GM18517 (cell line): ENCODE measurements at regions not wholly inside any gene's neighbourhood (a gene's known extent, or its start where the extent isn't known, plus 50 kb on each side); places are given as distances from the start of the nearest gene placed in this dataset.

Source experiments
- ATAC-seq: cut with Tn5 transposase; IDR thresholded peaks from one replicate; pipeline ENCODE4 v1.9.1; 2021; ENCODE audit warnings: mild to moderate bottlenecking, moderate library complexity; ENCODE audit not compliant: unreplicated experiment

DNA sequence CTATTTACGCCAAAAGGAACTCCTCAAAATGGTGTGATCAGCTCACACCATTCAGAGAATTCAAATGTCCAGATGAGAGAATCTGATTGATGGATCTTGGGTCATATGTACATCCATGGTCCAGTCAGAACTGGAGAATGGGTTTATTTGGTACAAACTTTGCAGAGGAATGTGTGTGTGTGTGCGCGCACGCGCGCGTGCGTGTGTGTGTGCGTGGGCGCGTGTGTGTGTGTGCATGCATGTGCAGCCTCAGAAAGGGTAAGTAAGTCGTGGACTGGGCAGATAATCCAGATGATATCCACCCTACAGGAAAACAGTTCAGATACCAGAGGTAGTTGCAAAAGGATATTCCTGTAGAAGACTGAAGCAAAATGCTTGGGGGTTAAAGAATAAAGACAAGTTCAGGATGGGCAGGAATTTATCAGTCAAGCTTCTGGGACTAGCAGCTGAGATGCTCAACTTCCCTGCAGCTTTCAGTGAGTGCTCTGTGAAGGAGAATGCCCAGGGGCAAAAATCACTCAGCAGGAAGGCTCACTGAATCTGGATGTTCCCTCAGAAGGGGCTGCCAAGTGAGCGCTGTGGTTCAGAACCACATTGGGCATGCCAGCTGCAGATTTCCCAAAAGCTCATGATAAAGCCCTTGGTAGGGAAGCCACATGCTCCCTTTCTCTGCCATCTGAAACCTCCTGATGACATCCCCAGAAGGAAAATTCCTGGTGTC lies 440.5 kb upstream of the SGCD start:
- no peak for ATAC-seq

GRCh38 chr5:155895484-155895883 lies 431.5 kb upstream of the SGCD start:
- no peak for ATAC-seq

- ATAC-seq = no peak
These were observed 429.2 kb upstream of the SGCD start for GRCh38 chr5:155897761-155898160.

DNA sequence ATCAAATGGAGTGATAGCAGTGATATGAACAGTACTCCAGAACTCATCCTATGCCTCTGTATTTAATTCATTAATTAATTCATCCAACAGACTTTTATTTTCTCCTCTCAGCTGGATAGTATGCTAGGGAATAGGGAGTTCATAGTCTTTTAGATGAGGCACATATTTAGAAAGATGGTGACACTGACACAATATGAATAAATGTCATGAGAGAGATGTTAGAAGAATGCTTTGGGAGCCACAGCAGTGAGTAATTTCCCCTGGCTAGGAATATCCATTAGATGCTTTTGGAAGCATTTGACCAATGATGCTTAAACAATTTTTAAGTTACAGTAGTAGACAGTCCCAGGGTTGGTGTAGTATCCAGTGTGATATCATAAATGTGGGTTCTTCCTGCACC lies 428.7 kb upstream of the SGCD start:
- no peak for ATAC-seq

GRCh38 chr5:155903791-155904190 lies 423.2 kb upstream of the SGCD start:
- ATAC-seq = no peak

GRCh38 chr5:155905364-155905763 lies 421.6 kb upstream of the SGCD start:
- no peak for ATAC-seq

GRCh38 chr5:155906046-155906445 lies 420.9 kb upstream of the SGCD start:
- ATAC-seq = no peak

- no peak for ATAC-seq
These were observed 418.4 kb upstream of the SGCD start for GRCh38 chr5:155908543-155908942.

DNA sequence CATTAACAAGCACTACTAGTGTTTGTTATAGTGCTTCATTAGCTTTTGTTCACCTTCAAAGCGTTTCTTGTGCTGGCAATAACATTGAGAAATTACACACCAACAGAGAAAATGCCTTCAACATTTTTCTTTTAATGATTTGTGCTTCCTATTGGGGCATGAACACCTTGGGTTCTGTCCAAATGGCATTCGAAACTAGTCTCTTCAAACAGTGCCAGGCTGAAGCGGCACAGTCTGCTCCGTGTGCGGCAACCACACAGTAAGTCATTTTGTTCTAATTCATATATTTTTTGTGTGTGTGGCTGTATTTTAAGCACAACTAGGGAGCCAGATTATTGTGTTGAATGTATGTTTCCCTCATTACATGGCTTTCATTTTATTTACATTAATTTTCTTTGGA lies 414.7 kb upstream of the SGCD start:
- ATAC-seq = no peak

DNA sequence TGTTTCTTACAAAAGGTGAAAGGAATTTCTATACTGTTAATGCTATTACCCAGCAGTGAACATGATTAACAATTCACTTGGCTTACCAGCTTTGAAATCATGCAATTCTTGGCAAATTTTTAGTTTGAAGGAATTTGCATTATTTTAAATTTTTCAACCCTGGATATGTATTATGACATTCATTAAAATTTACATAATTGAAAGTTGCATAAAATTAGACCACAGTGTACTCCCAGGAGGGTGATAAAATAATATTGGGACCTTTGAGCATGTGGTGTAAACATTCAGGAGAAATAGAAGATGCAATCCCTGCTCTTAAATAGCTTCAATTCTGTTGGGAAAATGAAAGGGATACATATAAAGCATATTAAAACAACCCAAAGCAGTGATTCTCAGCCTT lies 412.2 kb upstream of the SGCD start:
- no peak for ATAC-seq

GRCh38 chr5:155915601-155916000 lies 411.4 kb upstream of the SGCD start:
- no peak for ATAC-seq

DNA sequence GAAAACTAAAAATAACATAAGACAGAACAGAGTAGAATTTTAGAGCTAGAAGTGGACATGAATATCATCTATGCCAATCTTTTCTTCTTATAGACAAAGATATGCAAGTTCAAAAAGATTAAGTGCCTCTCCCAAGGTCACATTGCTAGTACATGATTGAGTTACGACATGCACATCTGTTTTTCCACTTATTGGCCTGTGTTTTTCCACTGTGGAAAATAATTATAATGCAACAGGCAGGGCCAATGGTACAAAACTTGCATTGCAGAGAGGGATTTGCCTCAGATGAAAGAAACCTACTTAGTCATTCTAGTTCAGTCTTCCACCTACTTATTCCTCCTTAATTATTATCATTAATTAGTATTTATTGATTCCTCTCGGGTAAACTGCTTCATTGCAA lies 407.8 kb upstream of the SGCD start:
- no peak for ATAC-seq

- no peak for ATAC-seq
These were observed 407.2 kb upstream of the SGCD start for GRCh38 chr5:155919725-155920124.

GRCh38 chr5:155921621-155922020 lies 405.3 kb upstream of the SGCD start:
- no peak for ATAC-seq

DNA sequence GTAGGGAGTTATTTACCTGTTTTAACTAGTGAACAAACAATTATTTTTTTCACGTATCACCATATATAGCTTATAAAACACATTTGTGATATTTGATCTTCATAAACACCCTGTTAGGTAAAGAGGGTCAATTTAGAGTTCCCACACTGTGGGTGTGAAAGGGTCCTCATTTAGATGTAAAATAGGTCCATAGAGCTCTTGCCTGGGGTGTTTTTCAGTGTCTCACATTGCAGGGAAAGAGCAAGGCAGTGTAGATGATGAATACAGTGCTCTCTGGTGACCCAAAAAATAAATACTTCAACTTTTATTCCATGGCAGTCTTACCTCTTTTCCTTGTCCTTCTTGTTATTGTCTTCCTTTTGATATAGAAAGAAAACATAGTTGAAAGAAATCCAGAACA lies 403.2 kb upstream of the SGCD start:
- ATAC-seq = no peak

GRCh38 chr5:155926031-155926430 lies 400.9 kb upstream of the SGCD start:
- no peak for ATAC-seq

DNA sequence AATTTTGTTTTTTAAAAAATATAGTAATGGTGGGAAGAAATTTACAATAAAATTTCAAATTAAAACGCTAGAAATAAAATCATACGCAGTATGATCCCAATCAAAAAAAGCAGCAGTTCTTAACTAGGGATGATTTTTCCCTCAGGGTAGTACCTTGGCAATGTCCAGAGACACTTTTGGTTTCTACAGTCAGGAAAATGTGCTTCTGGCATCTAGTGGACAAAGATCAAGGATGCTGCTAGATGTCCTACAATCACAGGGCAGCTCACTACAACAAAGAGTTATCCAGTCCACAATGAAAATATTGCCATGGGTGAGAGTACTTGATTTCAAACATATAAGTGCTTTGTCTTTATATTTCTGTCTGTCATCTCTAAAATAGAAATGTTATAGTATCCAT lies 400.2 kb upstream of the SGCD start:
- no peak for ATAC-seq

DNA sequence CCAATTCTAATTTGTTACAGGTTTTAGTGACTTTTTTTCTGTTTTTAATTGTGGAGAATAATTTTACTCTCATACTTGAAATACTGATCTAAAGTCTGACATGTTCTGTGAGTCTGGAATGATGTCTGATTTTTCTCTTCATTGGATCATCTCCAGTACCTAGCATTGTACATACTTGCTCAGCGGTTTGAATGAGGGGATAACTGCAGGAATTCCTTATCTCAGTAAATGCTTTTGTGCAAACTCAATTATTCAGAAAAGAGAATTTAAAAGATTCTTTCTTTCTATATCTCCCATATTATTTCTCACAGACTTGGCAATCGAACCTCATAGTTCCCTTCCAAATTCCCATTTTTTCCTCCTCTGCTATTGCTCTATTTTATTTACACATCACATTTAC lies 397.9 kb upstream of the SGCD start:
- no peak for ATAC-seq

GRCh38 chr5:155934964-155935363 lies 392.0 kb upstream of the SGCD start:
- ATAC-seq = no peak

DNA sequence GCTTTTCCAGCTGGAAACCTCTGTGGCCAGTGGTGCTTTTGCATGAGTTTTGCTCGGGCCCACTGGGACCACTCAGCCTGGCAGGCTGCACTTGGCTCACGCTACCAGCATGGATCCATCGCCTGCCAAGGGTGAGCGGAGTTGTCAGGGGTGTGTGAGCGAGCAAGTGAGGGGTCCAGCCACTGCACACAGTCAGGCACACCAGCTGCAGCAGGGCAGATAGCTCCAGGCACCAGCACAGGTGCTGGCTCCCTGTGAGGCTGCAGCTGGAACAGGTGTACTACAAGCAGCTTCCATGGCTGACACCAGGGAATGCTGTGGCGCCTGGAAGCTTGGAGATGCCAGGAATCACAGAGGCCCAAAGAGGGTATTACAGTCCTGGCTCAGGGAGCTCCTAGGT lies 391.2 kb upstream of the SGCD start:
- ATAC-seq = no peak

DNA sequence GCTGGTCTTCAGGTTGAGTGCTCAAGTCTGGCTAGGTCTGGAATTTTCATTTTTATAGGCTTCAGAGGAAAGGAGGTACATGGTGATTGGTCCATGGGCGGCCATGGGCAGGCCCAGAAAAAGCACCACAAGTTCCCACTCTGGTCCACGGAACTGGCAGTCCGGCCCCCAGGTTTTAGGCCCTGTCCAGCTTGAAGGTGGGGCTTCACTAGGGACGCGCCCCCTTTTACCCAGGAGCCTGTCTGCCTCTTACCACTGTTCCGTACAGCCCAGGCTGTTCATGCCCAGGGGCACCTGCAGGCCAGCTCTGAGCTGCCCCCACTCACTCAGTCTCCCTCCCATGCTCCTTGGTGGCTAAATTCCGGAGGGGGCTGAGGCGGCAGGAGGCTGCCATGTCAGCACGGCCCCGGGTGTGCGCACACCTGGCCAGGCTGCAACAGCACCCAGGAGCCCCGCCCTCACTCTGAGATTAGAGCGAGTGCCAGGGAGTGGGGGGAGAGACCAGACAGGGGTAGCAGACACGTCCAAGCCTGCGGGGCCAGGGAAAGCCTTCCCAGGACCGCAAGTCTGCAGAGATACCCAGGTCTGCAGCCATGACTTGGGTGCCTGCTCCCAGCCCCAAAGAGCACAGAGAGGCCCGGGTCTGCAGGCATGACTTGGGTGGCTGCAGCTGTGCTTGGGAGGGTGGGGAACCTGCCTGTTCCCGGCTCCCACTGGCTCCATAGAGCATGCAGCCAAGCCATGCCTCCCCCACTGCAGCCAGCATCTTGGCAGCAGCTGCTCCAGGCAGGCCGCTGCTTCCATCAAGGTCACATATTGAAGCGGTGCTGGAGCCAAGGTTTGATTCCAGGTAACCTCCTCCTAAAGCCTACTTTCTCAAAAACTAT lies 390.2 kb upstream of the SGCD start:
- no peak for ATAC-seq

GRCh38 chr5:155938051-155938450 lies 388.9 kb upstream of the SGCD start:
- no peak for ATAC-seq
